ENCODE measurements at regions not wholly inside any gene's neighbourhood (a gene's known extent, or its start where the extent isn't known, plus 50 kb on each side); places are given as distances from the start of the nearest gene placed in this dataset.
"Not testable (repeated sequence)": the region's sequence is repeated elsewhere in the genome, so short reads cannot be mapped to it uniquely, and the experiment has no call there.

DNA sequence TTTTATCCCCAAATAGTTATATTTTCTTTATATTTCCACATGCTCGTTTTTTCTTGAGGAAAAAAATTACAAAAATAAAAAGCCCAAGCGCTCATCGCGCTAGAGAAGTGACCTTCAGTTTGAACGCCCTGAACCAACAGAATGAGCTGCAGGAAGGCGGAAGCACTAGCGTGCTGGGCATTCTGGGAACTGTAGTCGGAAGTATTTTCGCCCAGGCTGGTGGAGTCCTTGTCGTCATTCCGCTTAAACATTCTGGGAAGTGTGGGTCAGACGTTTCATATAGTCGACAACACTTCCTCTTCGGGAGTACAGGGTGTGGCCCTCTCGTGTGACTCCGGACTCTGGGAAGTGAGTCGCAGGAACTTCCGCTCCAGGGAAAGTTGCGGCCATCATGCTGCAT is 692.4 kb upstream of the DEFB115 start:
- H3K4me1 ChIP-seq; intact Hi-C loops (cut with DNase I; ENCODE audit: low total_unique reads); H3K4me3 ChIP-seq; in situ Hi-C loops (cut with MboI; ENCODE audit: low sequenced_read_pairs in 4 of 4); H3K27ac ChIP-seq; DNase-seq; H3K9me3 ChIP-seq; H3K36me3 ChIP-seq; ATAC-seq; H3K27me3 ChIP-seq: not testable (repeated sequence)

DNA sequence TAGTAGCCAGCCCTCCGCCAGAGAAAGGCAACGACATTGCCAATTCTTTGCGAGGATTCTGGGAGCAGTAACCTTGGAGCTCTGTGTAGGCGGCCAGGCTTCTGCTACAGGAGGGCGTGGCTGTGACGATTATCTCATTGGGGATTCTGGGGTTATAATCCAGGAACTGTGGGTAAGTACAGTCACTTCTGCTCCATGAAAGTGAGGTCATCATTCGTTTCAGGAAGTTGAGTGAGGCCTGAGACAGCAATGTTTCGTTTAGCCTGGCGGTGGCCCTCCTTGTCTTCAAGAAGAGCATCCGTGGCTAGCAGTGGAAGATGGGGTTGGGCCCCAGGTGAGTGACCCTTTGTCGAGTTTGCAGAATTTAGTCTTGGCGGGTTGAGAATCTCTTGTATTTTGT is 687.6 kb upstream of the DEFB115 start:
- H3K4me3 ChIP-seq; in situ Hi-C loops (cut with MboI; ENCODE audit: low sequenced_read_pairs in 4 of 4); ATAC-seq; DNase-seq; H3K27ac ChIP-seq; H3K27me3 ChIP-seq; H3K4me1 ChIP-seq; intact Hi-C loops (cut with DNase I; ENCODE audit: low total_unique reads); H3K9me3 ChIP-seq; H3K36me3 ChIP-seq: not testable (repeated sequence)

DNA sequence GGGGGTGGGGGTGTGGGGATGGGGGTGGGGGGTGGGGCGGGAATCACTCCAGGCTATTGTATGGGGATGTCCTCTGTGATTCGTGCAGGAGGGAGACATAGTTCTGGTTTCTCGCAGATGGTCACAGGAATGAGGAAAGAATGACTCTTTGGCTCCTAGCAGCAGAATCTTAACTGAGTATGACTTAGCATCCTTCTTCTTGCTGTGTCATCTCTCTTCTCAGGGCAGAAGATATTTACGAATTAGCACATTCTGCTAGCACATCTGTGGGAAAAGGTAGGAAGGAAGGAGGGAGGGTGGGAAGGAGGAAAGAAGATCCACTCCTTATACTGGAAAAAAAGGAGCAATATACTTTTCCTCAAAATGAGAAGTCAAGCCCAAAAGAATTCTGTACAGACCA is 686.8 kb upstream of the DEFB115 start:
- H3K27me3 ChIP-seq; H3K36me3 ChIP-seq; H3K27ac ChIP-seq; in situ Hi-C loops (cut with MboI; ENCODE audit: low sequenced_read_pairs in 4 of 4); intact Hi-C loops (cut with DNase I; ENCODE audit: low total_unique reads); H3K4me3 ChIP-seq; DNase-seq; H3K4me1 ChIP-seq; H3K9me3 ChIP-seq; ATAC-seq: not testable (repeated sequence)

DNA sequence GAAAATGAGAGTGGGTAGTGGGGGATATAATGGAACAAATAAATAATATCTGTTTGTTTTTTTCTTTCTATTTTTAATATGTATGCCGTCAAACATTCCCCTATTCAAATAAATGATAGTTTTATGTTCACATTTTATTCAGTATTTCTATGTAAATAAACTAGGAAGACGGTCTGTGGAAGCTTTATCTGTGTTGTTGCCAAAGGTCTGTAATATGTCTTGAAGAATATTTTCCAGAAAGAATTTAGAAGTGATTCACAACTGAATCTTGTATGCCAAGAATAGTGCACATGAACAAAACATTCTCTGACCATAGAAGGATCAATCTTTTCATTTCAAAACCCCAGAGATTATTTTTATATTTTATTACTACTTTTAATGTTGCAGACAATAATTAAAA is 683.1 kb upstream of the DEFB115 start:
- in situ Hi-C loops (cut with MboI; ENCODE audit: low sequenced_read_pairs in 4 of 4); H3K27me3 ChIP-seq; H3K9me3 ChIP-seq; H3K4me3 ChIP-seq; intact Hi-C loops (cut with DNase I; ENCODE audit: low total_unique reads); H3K27ac ChIP-seq; ATAC-seq; DNase-seq; H3K4me1 ChIP-seq; H3K36me3 ChIP-seq: not testable (repeated sequence)

DNA sequence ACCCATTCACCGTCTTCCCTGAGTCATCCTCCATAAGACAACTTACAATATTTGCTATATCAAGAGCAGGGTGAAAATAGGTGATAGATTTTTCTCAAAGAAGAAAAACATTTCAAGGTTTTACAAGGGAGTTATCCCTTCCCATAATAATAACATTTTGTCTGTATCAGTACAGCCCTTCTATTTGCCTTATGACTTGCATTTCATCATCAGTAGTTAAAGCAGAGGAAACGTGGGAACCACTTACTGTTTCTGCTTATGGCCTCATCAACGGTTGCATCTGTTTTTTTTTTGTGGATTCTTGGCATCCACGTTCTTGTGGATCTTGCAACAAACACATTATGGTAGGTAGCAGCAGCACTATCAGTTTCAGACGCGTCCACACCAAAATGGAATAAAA is 678.4 kb upstream of the DEFB115 start:
- intact Hi-C loops (cut with DNase I; ENCODE audit: low total_unique reads); H3K36me3 ChIP-seq; H3K9me3 ChIP-seq; H3K4me1 ChIP-seq; ATAC-seq; DNase-seq; H3K27me3 ChIP-seq; in situ Hi-C loops (cut with MboI; ENCODE audit: low sequenced_read_pairs in 4 of 4): not testable (repeated sequence)
- peak overlapping the region in 3 of 4 donors; percentile 54 to 73 (median 63) for H3K4me3 ChIP-seq
- peak overlapping the region in 2 of 4 donors; percentile 79 for H3K27ac ChIP-seq

DNA sequence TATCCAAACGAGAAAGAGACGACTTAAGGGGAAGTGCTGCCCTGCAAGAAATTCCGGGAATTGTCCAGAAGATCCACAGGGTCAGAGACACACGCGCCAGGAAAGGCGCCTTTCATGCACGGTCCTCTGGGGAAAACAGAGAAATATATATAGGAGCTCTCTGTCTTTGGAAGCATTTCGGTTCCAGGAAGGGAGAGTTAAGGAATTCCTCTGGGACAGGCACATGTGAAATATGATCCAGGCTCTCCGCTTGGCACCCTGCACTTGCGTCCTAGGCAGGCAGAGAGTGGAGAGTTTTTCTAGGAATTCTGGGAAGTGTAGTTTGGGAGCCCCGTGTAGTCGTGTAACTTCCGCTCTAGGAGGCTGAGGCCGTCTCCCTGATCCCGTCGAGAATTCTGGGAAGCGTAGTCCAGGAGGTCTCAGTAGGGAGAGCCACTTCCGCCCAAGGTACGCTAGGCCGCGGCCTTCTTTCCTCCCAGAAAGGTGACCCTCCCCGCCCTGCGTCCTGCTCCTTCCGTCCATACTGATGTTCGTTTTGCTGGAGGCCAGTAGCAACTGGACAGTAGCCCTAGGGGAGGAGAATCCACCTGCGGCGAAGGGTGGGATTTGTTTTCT is 677.5 kb upstream of the DEFB115 start:
- H3K4me1 ChIP-seq; H3K27me3 ChIP-seq; in situ Hi-C loops (cut with MboI; ENCODE audit: low sequenced_read_pairs in 4 of 4); H3K9me3 ChIP-seq; intact Hi-C loops (cut with DNase I; ENCODE audit: low total_unique reads); H3K36me3 ChIP-seq: not testable (repeated sequence)
- ATAC-seq (peak; percentile 99), DNase-seq (peak; percentile 80 to 84)
- peak overlapping the region in 3 of 4 donors; percentile 52 to 79 (median 79) for H3K27ac ChIP-seq
- peak overlapping the region; percentile 23 to 73 (median 58) for H3K4me3 ChIP-seq

DNA sequence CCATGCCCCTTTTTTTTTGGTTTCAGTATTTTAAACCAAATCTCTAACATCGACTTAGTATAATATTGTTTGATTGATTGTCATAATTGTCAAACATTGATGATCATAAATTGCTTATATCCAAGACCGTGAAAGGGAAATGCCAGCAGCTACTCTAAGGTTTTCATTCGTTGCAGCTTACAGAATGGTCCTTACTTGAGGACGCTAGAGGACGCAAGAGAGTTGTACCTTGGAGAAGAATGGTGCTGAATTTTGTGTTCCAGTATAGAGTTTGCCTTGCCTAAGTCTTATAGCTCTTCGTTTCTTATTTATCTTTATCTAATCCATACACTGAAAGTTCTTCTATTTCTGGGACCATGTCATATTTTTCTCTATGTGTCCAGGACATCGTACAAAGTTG is 675.6 kb upstream of the DEFB115 start:
- in situ Hi-C loops (cut with MboI; ENCODE audit: low sequenced_read_pairs in 4 of 4); ATAC-seq; H3K4me3 ChIP-seq; H3K4me1 ChIP-seq; intact Hi-C loops (cut with DNase I; ENCODE audit: low total_unique reads); H3K36me3 ChIP-seq; H3K27me3 ChIP-seq; H3K9me3 ChIP-seq; H3K27ac ChIP-seq; DNase-seq: not testable (repeated sequence)

DNA sequence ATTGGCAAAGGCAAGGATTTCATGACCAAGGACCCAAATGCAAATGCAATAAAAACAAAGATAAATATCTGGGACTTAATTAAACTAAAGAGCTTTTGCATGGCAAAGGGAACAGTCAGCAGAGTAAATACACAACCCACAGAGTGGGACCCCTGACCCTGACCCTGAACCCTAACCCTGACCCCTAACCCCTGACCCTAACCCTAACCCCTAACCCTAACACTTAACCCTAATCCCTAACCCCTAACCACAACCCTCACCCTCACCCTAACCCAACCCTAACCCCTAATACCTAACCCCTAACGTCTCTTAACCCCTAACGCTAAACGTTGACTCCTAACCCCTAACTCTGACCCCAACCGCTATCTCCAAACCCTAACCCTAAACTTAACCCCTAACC is 673.1 kb upstream of the DEFB115 start:
- DNase-seq; H3K4me1 ChIP-seq; H3K27me3 ChIP-seq; H3K36me3 ChIP-seq; H3K9me3 ChIP-seq; H3K4me3 ChIP-seq; in situ Hi-C loops (cut with MboI; ENCODE audit: low sequenced_read_pairs in 4 of 4); ATAC-seq; H3K27ac ChIP-seq; intact Hi-C loops (cut with DNase I; ENCODE audit: low total_unique reads): not testable (repeated sequence)

DNA sequence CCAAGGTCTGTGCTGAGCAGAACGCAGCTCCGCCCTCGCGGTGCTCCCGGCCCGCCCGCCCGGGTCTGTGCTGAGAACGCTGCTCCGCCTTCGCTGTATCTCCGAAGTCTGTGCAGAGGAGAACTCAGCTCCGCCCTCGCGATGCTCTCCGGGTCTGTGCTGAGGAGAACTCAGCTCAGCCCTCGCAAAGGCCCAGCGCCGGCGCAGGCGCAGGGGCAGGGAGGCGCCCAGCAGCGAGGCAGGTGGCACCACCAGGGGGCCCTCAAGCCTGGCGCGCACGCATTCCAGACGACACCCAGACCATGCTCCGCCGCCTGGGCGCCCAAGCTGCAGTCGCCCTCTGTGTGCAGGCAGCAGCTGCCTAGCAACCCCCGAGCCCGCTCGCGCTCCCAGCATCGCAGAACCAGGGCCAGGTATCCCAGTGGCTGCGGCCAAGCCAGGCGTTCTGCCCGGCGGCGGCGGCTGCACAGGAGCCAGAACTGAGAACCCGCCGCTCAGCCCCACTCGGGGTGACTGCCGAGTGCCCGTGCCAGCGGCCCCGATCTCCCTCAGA is 672.1 kb upstream of the DEFB115 start:
- H3K36me3 ChIP-seq; H3K9me3 ChIP-seq; in situ Hi-C loops (cut with MboI; ENCODE audit: low sequenced_read_pairs in 4 of 4); H3K4me1 ChIP-seq; H3K27me3 ChIP-seq; intact Hi-C loops (cut with DNase I; ENCODE audit: low total_unique reads): not testable (repeated sequence)
- DNase-seq (peak; percentile 49 to 55), ATAC-seq (peak; percentile 76 to 89)
- TF ChIP-seq, protein P1, sequence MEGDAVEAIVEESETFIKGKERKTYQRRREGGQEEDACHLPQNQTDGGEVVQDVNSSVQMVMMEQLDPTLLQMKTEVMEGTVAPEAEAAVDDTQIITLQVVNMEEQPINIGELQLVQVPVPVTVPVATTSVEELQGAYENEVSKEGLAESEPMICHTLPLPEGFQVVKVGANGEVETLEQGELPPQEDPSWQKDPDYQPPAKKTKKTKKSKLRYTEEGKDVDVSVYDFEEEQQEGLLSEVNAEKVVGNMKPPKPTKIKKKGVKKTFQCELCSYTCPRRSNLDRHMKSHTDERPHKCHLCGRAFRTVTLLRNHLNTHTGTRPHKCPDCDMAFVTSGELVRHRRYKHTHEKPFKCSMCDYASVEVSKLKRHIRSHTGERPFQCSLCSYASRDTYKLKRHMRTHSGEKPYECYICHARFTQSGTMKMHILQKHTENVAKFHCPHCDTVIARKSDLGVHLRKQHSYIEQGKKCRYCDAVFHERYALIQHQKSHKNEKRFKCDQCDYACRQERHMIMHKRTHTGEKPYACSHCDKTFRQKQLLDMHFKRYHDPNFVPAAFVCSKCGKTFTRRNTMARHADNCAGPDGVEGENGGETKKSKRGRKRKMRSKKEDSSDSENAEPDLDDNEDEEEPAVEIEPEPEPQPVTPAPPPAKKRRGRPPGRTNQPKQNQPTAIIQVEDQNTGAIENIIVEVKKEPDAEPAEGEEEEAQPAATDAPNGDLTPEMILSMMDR (IDR thresholded peaks at IDR 0.05 in 4 of 5, conservative IDR thresholded peaks at IDR 0.05 in 1 of 5) = peak in 4 of 5 experiments; percentile 34 to 61 (median 51)
- Histone ChIP-seq H3K4me3 (peak overlapping the region in 3 of 4 donors; percentile 44 to 75 (median 55)), H3K27ac (peak overlapping the region in 1 of 4 donors; percentile 33)

DNA sequence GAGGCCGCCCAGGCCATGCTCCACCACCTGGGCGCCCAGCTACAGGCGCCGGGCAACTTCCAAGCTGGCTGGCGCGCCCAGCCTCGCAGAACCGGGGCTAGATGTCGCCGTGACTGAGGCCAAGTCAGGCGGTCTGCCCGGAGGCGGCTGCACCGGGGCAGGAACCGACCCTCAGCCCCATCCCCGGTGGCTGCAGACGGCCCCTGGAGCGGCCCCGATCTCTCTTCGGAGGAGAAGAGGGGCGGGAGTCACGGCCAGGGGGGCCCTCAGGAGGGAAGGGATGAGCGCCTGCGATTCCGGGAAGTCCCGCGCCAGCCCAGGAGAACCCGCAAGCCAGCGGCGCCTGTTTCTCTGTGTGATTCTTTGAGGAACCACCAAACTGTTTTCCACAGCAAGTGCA is 671.3 kb upstream of the DEFB115 start:
- H3K9me3 ChIP-seq; H3K36me3 ChIP-seq; in situ Hi-C loops (cut with MboI; ENCODE audit: low sequenced_read_pairs in 4 of 4); H3K27me3 ChIP-seq; DNase-seq; ATAC-seq; H3K4me1 ChIP-seq; H3K27ac ChIP-seq; intact Hi-C loops (cut with DNase I; ENCODE audit: low total_unique reads): not testable (repeated sequence)
- H3K4me3 ChIP-seq = peak overlapping the region in 3 of 4 donors; percentile 44 to 75 (median 55)

All from gastrocnemius medialis (tissue), 4 donors.